ENCODE measurements at regions not wholly inside any gene's neighbourhood (a gene's known extent, or its start where the extent isn't known, plus 50 kb on each side); places are given as distances from the start of the nearest gene placed in this dataset.

DNA sequence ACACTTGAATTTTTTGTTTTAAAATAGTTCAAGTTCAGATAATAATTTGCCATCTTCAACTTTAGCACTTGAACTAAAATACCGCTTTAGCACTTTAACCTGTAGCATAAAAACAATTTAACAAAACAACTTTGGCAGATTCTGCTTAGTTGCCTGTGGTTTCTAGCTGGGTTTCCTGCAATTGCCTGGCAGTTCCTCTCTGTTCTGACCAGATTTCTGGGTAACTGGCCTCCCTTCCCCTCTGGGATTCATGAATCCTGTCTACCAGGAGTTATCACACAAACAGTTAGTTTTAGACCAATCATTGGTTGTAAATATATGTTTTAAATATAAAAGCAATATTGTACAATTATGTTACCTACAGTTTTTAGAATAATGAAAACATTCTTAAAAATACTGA is 89.8 kb upstream of the HDAC9 start:
- no peaks in the 10 kb centered on the region for H3K36me3 ChIP-seq (ENCODE audit: insufficient read depth, low read depth, low read length)
- peaks cover 32% of the 10 kb centered on the region for H3K4me1 ChIP-seq (ENCODE audit: insufficient read depth, low read length)
- H3K4me3 ChIP-seq (ENCODE audit: low read length) = no peak overlapping the region
- H3K9ac ChIP-seq (ENCODE audit: low read depth, low read length) = no peak overlapping the region
- H3K9me3 ChIP-seq (ENCODE audit: insufficient read depth, low read depth, low read length) = no peaks in the 10 kb centered on the region
- H3K27ac ChIP-seq (ENCODE audit: low read length) = no peak overlapping the region
- no peaks in the 10 kb centered on the region for H3K27me3 ChIP-seq (ENCODE audit: insufficient read depth, low read length)

- Histone ChIP-seq H3K27ac (ENCODE audit: low read length) (no peak overlapping the region), H3K36me3 (ENCODE audit: insufficient read depth, low read depth, low read length) (no peaks in the 10 kb centered on the region), H3K4me1 (ENCODE audit: insufficient read depth, low read length) (peaks cover 28% of the 10 kb centered on the region), H3K9me3 (ENCODE audit: insufficient read depth, low read depth, low read length) (no peaks in the 10 kb centered on the region), H3K27me3 (ENCODE audit: insufficient read depth, low read length) (no peaks in the 10 kb centered on the region), H3K9ac (ENCODE audit: low read depth, low read length) (no peak overlapping the region), H3K4me3 (ENCODE audit: low read length) (no peak overlapping the region)
These were observed 88.2 kb upstream of the HDAC9 start for GRCh38 chr7:18407385-18407784.

DNA sequence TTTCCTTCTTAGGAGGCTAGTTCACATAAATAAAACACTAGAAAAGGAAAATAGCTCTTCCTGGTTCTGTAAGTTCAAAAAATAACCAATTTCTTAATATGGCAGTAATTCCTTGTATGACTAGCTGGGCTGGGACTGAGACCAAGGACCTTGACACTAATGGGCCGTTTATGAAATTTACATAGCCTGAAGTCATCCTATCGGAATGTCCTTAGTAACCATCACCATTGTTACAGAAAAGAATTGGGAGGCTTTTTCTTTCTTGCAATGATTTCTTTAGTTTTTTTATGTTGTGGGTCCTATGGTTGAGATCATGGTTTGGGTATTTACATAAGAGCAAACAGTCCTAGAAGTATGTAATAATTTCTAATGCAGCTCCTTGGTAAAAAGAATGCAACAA is 87.1 kb upstream of the HDAC9 start:
- Histone ChIP-seq H3K4me1 (ENCODE audit: insufficient read depth, low read length) (peaks cover 28% of the 10 kb centered on the region), H3K9ac (ENCODE audit: low read depth, low read length) (no peak overlapping the region), H3K36me3 (ENCODE audit: insufficient read depth, low read depth, low read length) (no peaks in the 10 kb centered on the region)

DNA sequence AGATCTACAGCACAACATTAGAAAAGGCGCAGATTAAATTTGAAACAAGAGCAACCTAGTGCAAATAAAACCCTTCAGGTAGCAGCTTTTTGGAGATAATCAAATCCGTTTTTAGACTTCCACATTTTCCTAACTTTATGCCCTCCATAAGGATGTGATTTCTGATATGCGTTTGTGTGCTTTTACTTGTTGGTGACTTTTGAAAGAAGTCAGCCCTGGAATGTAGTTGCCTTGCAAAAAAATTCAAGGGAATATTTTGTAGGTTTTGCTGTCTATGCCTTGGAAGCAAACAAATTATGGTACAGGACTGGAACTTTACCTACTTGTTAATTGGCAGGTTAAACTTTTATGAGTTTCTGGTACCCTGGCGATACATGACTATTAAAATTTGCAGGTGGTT is 86.7 kb upstream of the HDAC9 start:
- Histone ChIP-seq H3K4me1 (ENCODE audit: insufficient read depth, low read length) (peaks cover 28% of the 10 kb centered on the region), H3K27me3 (ENCODE audit: insufficient read depth, low read length) (no peaks in the 10 kb centered on the region), H3K4me3 (ENCODE audit: low read length) (no peak overlapping the region), H3K27ac (ENCODE audit: low read length) (no peak overlapping the region), H3K9ac (ENCODE audit: low read depth, low read length) (0 out of 2 replicates have a peak overlapping the region, but pooled peaks have one; percentile 5), H3K9me3 (ENCODE audit: insufficient read depth, low read depth, low read length) (no peaks in the 10 kb centered on the region), H3K36me3 (ENCODE audit: insufficient read depth, low read depth, low read length) (no peaks in the 10 kb centered on the region)

More for the DNA sequence above, 87.1 kb upstream of the HDAC9 start:
- no peak overlapping the region for H3K27ac ChIP-seq (ENCODE audit: low read length)
- no peaks in the 10 kb centered on the region for H3K27me3 ChIP-seq (ENCODE audit: insufficient read depth, low read length)
- no peaks in the 10 kb centered on the region for H3K9me3 ChIP-seq (ENCODE audit: insufficient read depth, low read depth, low read length)
- H3K4me3 ChIP-seq (ENCODE audit: low read length) = no peak overlapping the region

DNA sequence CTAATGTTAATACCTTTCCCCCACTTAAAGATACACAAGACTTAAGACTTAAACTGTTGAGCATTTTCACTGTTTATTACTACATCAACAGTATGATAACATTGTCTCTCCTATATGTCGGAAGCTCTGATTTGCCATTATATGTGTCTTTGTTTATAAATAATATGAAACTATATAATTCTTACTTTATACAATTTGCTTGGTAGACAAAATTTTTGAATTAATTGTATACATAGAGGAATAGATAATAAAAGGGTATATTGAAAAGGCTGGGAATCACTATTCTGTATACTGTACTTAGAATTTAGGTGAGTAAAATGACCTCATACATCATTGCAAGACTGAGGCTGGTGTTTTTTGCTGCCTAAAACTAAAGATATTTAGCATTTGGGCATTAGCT is 82.1 kb upstream of the HDAC9 start:
- no peak overlapping the region for H3K27ac ChIP-seq (ENCODE audit: low read length)
- no peak overlapping the region for H3K9ac ChIP-seq (ENCODE audit: low read depth, low read length)
- H3K36me3 ChIP-seq (ENCODE audit: insufficient read depth, low read depth, low read length) = no peaks in the 10 kb centered on the region
- no peaks in the 10 kb centered on the region for H3K27me3 ChIP-seq (ENCODE audit: insufficient read depth, low read length)
- no peak overlapping the region for H3K4me3 ChIP-seq (ENCODE audit: low read length)
- peaks cover 18% of the 10 kb centered on the region; the same call in 1 of the 2 replicates for H3K4me1 ChIP-seq (ENCODE audit: insufficient read depth, low read length)
- H3K9me3 ChIP-seq (ENCODE audit: insufficient read depth, low read depth, low read length) = no peaks in the 10 kb centered on the region

DNA sequence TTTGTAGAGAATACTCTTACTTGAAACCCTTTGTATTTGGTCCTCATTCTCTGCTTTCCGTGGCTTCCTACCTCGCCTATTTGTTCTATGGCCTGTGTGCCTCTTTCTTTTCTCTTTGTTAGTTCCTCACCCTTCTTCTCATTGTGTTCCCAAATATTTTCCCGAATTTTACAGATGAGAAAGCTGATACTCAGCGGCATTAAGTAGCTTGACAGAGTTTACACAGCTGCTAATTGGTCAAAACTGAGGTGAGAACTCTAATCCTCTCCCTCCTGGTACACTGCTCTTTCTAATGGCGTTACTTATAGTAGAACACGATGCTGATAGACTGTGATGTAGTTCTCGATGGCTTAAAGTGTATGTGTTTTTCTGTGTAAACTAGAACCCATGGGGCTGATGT is 80.7 kb upstream of the HDAC9 start:
- Histone ChIP-seq H3K4me3 (ENCODE audit: low read length) (no peak overlapping the region), H3K4me1 (ENCODE audit: insufficient read depth, low read length) (peaks cover 7% of the 10 kb centered on the region; the same call in 1 of the 2 replicates), H3K27ac (ENCODE audit: low read length) (no peak overlapping the region), H3K27me3 (ENCODE audit: insufficient read depth, low read length) (no peaks in the 10 kb centered on the region), H3K36me3 (ENCODE audit: insufficient read depth, low read depth, low read length) (no peaks in the 10 kb centered on the region), H3K9ac (ENCODE audit: low read depth, low read length) (no peak overlapping the region), H3K9me3 (ENCODE audit: insufficient read depth, low read depth, low read length) (no peaks in the 10 kb centered on the region)

GRCh38 chr7:18416988-18417387 is 78.6 kb upstream of the HDAC9 start:
- Histone ChIP-seq H3K9ac (ENCODE audit: low read depth, low read length) (no peak overlapping the region), H3K27ac (ENCODE audit: low read length) (no peak overlapping the region), H3K4me3 (ENCODE audit: low read length) (no peak overlapping the region), H3K36me3 (ENCODE audit: insufficient read depth, low read depth, low read length) (no peaks in the 10 kb centered on the region), H3K27me3 (ENCODE audit: insufficient read depth, low read length) (no peaks in the 10 kb centered on the region), H3K4me1 (ENCODE audit: insufficient read depth, low read length) (peaks cover 20% of the 10 kb centered on the region; the same call in 1 of the 2 replicates), H3K9me3 (ENCODE audit: insufficient read depth, low read depth, low read length) (no peaks in the 10 kb centered on the region)

DNA sequence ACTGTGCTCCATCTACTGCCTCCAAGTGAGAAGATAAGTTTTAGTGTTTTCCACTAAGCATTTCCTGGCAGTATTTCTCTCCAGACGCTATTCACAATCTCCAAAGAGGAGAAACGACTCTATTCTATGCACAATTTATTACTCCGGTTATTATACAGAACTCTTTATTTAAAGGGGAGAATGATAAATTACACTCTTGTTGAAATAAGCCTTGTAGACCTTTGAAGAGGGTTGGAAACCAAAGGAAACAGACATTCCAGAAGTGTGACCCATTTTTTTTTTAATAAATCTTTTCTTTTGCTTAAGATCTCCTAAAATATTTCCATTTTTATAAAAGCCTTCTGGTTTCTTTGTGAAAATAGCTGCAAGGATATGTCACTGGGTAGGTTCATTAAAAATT is 76.1 kb upstream of the HDAC9 start:
- no peak overlapping the region for H3K4me3 ChIP-seq (ENCODE audit: low read length)
- no peaks in the 10 kb centered on the region for H3K9me3 ChIP-seq (ENCODE audit: insufficient read depth, low read depth, low read length)
- H3K9ac ChIP-seq (ENCODE audit: low read depth, low read length) = no peak overlapping the region
- H3K27me3 ChIP-seq (ENCODE audit: insufficient read depth, low read length) = no peaks in the 10 kb centered on the region
- H3K36me3 ChIP-seq (ENCODE audit: insufficient read depth, low read depth, low read length) = no peaks in the 10 kb centered on the region
- H3K27ac ChIP-seq (ENCODE audit: low read length) = no peak overlapping the region
- H3K4me1 ChIP-seq (ENCODE audit: insufficient read depth, low read length) = peaks cover 17% of the 10 kb centered on the region; the same call in 1 of the 2 replicates

GRCh38 chr7:18420108-18420507 is 75.4 kb upstream of the HDAC9 start:
- Histone ChIP-seq H3K9me3 (ENCODE audit: insufficient read depth, low read depth, low read length) (no peaks in the 10 kb centered on the region), H3K9ac (ENCODE audit: low read depth, low read length) (no peak overlapping the region), H3K4me3 (ENCODE audit: low read length) (no peak overlapping the region), H3K27me3 (ENCODE audit: insufficient read depth, low read length) (no peaks in the 10 kb centered on the region), H3K4me1 (ENCODE audit: insufficient read depth, low read length) (peaks cover 13% of the 10 kb centered on the region; the same call in 1 of the 2 replicates), H3K36me3 (ENCODE audit: insufficient read depth, low read depth, low read length) (no peaks in the 10 kb centered on the region), H3K27ac (ENCODE audit: low read length) (no peak overlapping the region)

- Histone ChIP-seq H3K4me3 (ENCODE audit: low read length) (no peak overlapping the region), H3K27me3 (ENCODE audit: insufficient read depth, low read length) (no peaks in the 10 kb centered on the region), H3K9me3 (ENCODE audit: insufficient read depth, low read depth, low read length) (no peaks in the 10 kb centered on the region), H3K27ac (ENCODE audit: low read length) (no peak overlapping the region), H3K36me3 (ENCODE audit: insufficient read depth, low read depth, low read length) (no peaks in the 10 kb centered on the region), H3K4me1 (ENCODE audit: insufficient read depth, low read length) (peaks cover 13% of the 10 kb centered on the region; the same call in 1 of the 2 replicates), H3K9ac (ENCODE audit: low read depth, low read length) (no peak overlapping the region)
These were observed 74.8 kb upstream of the HDAC9 start for GRCh38 chr7:18420748-18421147.

DNA sequence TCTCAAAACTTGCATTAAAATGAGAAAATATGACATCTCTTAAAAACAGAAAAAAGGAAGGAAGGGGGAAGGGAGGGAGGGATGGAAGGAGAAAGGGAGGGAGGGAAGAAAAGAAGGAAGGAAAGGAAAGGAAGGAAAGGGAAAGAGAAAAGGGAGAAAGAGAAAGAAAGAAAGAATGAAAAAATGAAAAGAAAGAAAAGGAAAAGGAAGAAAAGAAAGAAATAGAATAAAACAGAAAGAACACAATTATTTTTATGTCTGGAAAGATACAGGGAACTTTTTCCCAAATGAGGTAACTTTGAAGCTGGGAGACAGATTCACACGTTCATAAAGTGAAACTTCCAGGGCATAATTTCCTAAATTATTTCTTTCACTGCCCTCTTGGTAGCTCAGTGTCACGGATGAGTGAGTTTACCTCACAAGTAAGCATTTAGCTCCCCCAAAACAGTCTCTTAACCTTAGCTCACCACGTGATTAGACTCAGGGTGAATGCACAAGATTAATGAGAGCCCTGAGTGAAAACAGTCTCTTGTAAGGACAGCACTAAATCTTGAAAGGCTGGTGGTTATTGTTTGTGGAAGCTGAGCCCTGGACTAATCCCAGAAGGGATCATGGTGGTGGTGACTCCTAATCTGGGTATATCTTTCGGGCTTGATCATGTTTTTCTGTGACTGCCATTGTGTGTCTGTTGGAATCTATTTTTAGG is 74.1 kb upstream of the HDAC9 start:
- peaks cover 18% of the 10 kb centered on the region; the same call in 1 of the 2 replicates for H3K4me1 ChIP-seq (ENCODE audit: insufficient read depth, low read length)
- H3K9ac ChIP-seq (ENCODE audit: low read depth, low read length) = no peak overlapping the region
- no peak overlapping the region for H3K4me3 ChIP-seq (ENCODE audit: low read length)
- H3K27ac ChIP-seq (ENCODE audit: low read length) = no peak overlapping the region
- no peaks in the 10 kb centered on the region for H3K27me3 ChIP-seq (ENCODE audit: insufficient read depth, low read length)
- no peaks in the 10 kb centered on the region for H3K36me3 ChIP-seq (ENCODE audit: insufficient read depth, low read depth, low read length)
- no peaks in the 10 kb centered on the region for H3K9me3 ChIP-seq (ENCODE audit: insufficient read depth, low read depth, low read length)

DNA sequence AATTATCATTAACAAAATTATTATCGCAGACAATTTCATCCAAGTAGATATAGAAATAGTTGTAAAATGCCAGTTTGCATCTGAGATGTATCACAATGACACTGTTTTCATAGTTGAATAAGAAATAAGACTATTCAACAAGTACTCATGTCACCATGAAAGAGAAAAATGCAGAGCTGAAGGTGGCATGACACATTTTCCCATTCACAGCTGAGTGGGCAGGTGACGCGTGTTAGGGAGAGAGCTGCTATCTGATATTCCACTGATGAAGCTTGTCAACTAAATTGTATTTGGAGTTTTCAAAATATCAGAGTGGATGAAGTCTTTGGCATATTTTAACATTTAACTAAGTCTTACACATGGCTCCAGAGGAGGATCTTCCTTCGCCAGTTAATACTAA is 70.3 kb upstream of the HDAC9 start:
- H3K27me3 ChIP-seq (ENCODE audit: insufficient read depth, low read length) = no peaks in the 10 kb centered on the region
- no peak overlapping the region for H3K9ac ChIP-seq (ENCODE audit: low read depth, low read length)
- no peaks in the 10 kb centered on the region for H3K9me3 ChIP-seq (ENCODE audit: insufficient read depth, low read depth, low read length)
- H3K4me3 ChIP-seq (ENCODE audit: low read length) = no peak overlapping the region
- no peak overlapping the region for H3K27ac ChIP-seq (ENCODE audit: low read length)
- peaks cover 23% of the 10 kb centered on the region; the same call in 1 of the 2 replicates for H3K4me1 ChIP-seq (ENCODE audit: insufficient read depth, low read length)
- H3K36me3 ChIP-seq (ENCODE audit: insufficient read depth, low read depth, low read length) = no peaks in the 10 kb centered on the region

Measured in iPS-20b (cell line).